GM12873 (cell line): ENCODE measurements at regions not wholly inside any gene's neighbourhood (a gene's known extent, or its start where the extent isn't known, plus 50 kb on each side); places are given as distances from the start of the nearest gene placed in this dataset.

Source experiments
- TF ChIP-seq, protein P1 (sequence below): IDR thresholded peaks from 2 replicates; pipeline ENCODE4 v1.5.1; 2012; ENCODE audit warnings: low read depth, mild to moderate bottlenecking, moderate library complexity, low read length, control low read depth; ENCODE audit not compliant: insufficient read depth; ENCODE audit errors: missing control alignments

DNA sequence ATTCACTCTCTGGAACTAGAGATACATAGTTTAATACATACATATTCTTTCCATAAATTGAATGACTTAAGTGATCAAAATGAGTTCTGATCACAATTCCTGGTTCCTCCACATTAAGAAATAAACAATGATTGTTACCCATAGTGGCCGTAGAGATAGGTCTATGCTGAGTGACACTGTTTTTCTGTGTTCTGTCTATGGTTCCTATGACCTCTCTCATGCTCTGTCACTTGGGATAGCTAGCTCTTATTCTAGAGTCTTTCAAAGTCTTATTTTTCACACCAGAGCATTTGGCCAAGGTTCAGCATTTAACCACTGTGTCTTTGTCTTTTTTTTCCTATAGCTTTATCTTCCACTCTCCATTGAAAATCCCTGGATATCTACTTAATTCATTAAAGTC is 132.4 kb downstream of the GOLGA6L6 start:
- TF ChIP-seq, protein P1, sequence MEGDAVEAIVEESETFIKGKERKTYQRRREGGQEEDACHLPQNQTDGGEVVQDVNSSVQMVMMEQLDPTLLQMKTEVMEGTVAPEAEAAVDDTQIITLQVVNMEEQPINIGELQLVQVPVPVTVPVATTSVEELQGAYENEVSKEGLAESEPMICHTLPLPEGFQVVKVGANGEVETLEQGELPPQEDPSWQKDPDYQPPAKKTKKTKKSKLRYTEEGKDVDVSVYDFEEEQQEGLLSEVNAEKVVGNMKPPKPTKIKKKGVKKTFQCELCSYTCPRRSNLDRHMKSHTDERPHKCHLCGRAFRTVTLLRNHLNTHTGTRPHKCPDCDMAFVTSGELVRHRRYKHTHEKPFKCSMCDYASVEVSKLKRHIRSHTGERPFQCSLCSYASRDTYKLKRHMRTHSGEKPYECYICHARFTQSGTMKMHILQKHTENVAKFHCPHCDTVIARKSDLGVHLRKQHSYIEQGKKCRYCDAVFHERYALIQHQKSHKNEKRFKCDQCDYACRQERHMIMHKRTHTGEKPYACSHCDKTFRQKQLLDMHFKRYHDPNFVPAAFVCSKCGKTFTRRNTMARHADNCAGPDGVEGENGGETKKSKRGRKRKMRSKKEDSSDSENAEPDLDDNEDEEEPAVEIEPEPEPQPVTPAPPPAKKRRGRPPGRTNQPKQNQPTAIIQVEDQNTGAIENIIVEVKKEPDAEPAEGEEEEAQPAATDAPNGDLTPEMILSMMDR, result no peak

DNA sequence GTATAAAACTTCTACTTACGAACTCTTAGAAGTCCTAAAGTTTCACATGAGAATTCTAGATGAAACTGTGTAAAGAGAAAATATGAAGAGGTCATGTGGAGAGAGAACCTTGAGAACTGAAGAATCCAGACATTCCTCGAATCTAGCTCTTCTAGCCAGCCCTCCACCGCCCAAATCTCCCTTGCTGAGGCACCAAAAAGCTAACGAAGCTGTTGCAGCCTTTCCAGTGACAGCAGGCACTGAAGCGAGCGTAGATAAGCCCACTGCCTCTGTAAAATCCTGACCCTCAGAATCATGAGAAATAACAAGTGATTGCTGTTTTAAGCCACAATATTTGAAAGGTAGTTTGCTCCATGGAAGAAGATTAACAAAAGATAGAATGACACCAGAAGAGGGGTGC is 134.0 kb downstream of the GOLGA6L6 start:
- TF ChIP-seq, protein P1, result no peak

DNA sequence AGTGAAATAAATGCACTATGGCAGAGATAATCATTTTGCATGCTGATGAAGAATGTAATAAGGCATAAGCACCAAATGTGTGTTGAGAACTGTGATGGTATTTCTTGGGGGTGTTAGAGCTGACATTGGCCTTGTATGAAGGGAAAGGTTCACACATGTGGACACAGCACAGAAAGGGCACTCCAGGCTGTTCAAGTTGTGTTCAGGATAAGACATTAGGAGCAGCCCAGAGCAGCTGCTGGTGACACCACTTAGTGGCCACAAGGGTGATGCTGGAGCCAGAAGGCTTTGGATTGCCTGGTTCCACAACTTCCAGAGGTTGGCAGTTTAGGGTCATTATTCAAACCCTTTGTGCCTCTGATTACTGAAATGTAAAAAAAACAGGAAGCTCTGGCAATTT is 155.4 kb downstream of the GOLGA6L6 start:
- TF ChIP-seq, protein P1, result no peak

DNA sequence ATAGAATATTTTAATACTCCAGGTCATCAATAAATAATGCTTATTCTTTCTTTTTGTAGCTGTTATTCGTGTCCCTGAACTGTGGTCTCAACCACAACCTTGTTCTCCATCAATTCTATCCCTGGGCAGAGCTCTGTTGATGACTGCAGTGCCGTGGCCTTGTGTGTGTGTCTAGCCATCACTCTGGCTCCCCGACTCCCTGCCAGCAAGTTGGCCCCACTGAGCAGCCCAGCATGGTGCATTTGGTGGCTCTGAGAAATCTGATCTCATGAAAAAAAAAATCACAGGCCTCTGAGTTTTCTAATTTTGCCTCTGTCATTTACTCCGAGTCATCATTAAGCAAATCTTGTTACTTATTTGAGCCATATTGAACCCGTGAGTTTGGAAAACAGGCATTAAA is 164.7 kb downstream of the GOLGA6L6 start:
- TF ChIP-seq, protein P1, result no peak

DNA sequence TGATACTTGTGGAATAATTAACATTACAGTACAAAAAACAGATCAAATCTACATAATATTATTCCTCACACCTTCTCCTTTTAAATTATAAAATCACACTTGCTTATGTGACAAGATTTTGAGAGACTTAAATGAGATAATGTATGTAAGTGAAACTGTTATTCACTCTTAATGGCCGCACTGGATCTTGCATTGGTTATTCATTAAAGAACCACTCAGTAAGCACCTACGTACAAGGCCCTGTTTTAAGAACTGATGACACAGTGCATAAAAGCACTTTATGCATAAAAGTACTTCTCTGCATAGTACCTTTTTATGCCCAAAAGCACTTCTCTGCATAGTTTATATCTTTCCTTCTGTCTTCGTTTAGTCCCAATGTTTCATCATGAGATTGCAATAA is 172.1 kb downstream of the GOLGA6L6 start:
- TF ChIP-seq, protein P1, result no peak

DNA sequence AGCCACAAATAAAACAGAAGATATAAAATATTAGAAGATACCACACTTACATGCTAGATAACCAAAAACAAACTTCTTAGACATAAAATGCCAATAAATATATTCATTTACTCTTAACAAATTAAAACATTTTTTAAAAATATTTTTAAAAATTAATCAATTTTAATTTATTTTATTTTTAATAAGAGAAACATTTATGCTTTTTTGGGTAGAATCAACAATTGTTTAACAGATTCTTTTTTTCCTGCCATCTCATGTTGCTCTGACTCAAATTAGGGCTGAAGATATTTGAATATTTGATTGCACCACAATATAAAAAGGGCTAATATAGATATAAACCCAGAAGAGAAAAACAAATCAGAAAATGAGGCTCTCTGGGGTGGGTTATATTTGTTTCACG is 172.6 kb downstream of the GOLGA6L6 start:
- TF ChIP-seq, protein P1, result no peak

DNA sequence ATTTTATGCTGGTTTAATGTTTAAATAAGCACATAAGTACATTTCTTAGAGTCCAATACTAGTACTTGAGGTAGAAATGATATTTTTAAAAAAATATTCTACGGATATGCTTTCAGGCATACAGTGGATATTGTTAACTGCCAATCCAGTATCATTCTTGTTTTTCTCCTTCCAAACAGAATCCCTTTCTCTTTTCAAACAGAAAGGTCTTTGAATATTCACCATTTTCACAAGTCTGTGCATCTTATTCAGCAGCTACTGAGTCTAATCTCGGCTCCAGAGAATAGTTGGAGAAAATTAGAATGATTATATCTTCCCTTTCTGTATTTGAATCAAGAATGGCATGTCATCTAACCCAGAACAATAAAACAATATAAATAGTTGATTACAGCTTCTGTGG is 174.5 kb downstream of the GOLGA6L6 start:
- TF ChIP-seq, protein P1, result no peak

DNA sequence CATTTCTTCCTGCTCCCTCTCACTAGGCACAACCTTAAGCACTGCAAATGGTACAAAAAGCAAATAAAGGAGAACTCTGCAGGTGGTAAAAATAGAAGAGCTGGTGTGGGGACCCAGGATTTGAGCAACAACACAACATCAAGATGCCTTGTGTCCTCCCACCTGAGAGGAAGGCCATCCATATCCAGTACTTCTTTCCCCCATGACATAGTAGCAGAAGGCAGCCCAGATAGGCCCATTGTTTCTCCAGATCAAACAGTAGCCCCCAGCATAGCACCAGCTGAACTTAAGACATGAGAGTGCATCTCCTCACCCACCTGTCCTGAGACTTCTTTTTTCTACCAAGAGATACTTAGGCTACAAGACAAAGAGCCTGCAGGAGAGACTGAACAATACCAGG is 180.5 kb downstream of the GOLGA6L6 start:
- TF ChIP-seq, protein P1, result no peak
